NCI-H2107 (cell line): ENCODE measurements at regions not wholly inside any gene's neighbourhood (a gene's known extent, or its start where the extent isn't known, plus 50 kb on each side); places are given as distances from the start of the nearest gene placed in this dataset.
"Not testable (repeated sequence)": the region's sequence is repeated elsewhere in the genome, so short reads cannot be mapped to it uniquely, and the experiment has no call there.

Experiments used
- DNase-seq: peaks from one replicate; lab custom pipeline; 2025; lab: John Stamatoyannopoulos, UW

DNA sequence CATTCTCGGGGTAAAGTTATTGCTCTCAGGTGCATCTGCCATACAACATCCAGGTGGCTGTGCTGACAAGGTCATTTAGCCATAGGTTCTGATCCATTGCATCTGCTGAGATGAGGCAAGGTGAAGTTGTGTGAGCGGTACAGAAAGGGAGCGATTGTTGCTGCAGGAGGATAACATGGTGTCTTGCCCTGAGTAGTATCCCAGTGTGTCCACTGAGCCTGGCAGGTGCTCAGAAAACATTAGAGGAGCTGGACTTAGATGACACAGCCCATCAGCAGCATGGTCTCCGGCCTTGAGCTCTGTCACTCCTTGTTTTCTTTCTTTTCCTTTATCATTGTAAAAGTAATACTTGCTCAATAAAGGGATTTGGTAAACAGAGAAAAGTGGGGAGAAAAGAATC lies 161.1 kb upstream of the ATP10A start:
- no peak for DNase-seq

DNA sequence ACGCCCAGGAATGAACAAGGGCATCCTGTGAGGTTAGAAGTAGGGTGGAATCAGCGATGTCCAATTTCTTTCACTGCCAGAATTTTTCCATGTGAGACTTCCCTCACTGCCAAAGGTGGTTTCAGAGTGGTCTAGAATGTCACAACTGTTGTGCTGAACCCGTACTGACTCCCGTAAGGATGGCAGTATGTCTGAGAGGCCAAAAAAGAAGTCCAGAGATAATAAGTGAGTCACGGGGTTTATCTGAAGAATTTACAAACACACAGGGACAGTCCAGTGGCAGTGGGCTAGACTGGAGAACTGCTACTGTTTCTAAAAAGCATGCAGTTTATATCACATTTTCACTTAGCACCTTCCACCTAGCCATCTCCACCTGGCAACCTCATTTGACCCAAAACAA lies 160.6 kb upstream of the ATP10A start:
- DNase-seq = no peak

DNA sequence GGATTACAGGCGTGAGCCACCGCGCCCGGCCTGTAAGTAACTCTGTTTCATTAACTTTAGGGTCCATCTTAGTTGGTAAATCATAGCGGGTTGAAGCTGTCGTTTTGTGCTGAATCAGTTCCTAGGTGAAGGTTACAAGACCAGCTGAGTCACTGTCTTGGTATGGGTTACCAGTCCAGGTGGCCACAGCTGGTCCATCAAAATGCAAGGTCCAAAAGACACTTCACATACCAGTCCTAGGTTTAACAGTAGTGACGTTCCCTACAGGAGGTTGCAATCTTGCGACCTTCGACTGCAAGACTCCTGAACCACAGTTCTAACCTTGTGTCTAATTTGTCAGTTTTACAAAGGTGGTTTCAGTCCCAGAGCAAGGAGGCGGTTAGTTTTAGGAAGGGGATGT lies 160.1 kb upstream of the ATP10A start:
- DNase-seq = no peak

DNA sequence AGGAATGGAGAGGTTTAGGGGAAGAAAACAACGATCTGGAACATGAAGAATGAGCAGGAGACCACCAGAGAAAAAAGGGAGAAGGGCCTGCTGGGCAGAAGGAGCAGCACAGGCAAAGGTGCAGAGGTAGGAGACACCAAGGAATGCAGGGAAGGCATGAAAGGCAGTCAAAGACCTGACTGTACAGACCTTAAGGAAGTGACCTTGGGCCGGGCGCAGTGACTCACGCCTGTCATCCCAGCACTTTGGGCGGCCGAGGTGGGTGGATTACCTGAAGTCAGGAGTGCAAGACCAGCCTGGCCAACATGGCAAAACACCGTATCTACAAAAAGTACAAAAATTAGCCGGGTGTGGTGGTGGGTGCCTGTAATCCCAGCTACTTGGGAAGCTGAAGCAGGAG lies 157.7 kb upstream of the ATP10A start:
- DNase-seq = no peak

DNA sequence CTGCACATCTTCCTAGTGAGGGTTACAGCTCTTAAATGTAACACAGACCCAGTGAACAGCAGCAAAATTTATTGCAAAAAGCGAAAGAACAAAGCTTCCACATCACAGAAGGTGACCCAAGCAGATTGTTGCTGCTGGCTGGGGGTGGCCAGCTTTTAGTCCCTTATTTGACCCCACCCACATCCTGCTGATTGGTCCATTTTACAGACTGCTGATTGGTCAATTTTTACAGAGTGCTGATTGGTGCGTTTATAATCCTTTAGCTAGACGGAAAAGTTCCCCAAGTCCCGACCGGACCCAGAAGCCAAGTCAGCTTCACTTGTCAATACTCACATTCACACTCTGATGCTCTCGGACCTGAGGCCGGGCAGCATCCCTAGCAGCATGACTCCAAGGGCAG lies 154.5 kb upstream of the ATP10A start:
- no peak for DNase-seq

DNA sequence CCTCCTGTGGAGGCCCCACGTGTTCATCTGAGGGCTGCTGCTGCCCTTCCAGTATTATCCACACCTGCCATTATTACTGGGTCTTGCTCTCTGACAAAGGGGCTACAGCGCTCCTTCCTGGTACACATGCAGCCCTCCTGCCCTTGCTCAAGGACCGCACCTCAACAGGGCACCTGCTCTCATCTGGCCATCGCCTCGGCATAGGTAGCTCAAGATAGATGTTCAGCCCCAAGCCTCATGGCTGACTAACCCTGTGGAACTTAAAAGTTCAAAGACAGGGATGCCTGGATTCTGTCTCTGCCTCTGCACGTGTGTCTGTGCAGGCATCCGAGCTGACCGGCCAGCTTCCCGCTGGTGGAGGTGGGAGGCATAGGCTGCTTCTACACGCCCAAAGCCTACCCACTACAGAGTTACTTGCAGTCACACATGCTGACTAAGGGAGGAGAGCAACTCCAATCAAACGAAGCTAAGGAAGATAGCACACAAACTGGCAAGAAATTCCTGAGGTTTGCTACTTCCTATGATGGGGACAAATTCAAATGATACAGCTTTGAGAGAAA lies 152.5 kb upstream of the ATP10A start:
- no peak for DNase-seq

DNA sequence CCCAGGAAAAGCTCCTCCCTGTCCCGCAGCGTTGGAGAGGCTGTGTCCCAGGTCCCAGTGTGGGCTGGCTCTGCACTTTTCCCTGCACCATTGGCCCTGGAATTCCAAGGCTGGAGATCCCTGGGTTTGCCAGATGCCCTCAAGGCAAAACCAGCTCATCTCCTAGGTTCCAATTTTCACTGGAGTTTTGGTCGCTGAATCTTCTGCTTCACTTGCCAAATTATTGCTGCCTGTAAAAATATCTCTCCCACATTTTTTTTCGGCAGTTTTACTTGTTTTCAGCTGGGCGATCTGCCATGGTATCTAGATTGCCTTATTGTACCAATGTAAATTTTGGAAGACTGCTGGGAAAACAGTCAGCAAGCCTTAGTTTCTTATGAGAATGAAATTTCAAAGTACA lies 150.9 kb upstream of the ATP10A start:
- no peak for DNase-seq

DNA sequence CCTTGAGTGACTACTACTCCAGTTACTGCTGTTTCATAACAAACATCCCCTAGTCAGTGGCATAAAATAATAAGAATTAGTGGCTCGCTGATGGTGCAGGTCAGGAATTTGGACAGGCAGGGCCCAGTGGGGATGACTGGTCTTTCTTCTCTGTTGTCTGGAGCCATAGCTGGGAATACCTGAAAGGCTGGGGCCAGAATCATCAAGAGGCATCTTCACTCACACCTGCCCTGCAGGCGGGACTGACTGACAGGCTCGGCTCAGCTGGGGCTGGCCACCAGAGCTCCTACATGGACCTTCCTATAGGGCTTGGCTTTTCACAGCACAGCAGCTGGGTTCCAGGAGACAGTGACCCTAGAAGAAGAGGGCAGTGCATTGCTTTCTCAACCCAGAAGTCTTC lies 148.8 kb upstream of the ATP10A start:
- no peak for DNase-seq

DNA sequence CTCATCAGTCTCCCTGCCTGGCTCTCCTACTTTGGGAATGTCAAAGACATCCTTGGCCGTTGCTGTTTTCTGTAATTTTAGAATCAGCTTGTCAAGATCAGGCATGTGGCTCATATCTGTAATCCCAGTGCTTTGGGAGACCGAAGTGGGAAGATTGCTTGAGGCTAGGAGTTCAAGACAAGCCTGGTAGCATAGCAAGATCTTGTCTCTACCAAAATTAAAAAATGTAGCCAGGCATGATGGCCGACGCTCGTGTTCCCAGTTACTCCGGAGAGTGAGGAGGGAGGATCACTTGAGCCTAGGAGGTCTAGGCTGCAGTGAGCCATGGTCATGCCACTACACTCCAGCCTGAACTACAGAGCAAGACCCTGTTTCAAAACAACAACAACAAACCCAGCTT lies 144.0 kb upstream of the ATP10A start:
- DNase-seq = no peak

DNA sequence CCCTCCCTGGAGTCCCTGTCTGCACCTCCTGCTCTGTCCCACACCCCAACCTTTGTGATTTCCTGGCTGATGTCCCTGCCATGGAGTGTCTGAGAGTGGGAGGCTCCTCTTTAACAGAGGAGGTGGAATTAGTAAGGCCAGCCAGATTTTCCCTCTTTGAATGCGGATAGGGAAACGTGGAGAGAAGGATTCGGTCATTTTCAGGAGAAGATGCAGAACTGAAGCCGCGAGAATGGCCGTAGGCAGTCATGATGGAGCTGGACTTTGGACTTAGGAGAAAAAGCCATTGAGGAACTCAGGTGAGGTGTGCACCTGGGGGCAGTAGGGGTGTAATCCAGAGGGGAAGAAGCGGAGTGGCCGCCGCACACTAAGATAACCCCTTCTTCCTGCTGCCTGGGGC lies 138.1 kb upstream of the ATP10A start:
- DNase-seq = no peak

DNA sequence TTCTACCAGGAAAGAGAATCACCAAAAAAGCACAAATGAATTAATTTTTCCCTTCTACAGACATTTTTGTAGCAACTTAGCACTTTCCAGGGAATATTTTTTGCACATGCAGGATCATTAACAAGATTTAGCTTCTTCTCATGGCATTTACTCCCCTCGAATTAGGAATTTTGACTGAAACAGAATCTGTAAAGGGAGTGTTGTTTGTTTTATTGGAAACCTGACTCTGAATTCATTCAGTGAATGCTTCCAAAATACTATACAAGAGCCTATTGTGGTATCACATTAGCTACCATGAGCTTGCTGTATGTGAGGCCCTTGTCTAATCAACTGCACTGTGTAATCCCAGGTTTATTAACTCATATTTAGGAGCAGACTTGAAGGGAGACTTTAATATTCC lies 130.4 kb upstream of the ATP10A start:
- DNase-seq = no peak

DNA sequence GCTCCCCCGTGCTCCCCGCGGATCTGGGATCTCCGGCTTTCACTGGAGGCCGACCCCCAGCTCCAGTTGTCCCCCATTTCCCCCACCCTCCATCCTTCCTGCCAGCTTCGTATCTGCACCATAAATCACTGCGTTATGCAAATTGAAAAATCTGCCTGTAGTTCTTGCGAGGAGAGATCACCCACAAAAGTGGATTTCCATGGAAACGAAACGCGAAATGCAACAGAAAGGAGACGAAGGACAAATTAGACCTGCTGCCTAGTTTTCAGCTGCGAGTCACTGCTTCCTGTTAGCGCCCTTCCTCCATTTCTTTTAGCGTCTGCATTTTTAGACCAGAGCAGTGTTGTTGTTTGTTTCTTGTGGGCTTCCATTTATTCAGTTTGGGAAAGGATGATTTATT lies 127.1 kb upstream of the ATP10A start:
- no peak for DNase-seq

DNA sequence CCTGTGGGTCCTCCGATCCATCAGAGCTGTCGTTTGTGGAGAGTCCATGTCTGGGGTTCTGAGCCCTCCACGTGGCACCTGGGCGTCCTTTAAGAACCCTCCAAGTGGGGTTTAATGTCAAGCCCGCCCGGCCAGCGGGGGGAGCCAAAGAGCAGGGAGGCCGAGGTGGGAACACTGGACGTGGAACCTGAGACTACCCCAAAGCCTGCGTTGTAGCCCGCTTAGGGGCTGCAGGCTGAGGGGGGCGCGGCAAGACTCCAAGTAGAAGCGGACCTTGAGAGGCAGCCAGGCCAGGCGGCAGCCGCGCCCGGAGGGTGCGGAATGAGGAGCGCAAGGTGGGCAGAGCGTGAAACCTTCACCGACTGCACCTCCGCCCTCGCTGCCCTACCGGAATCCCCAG lies 126.2 kb upstream of the ATP10A start:
- no peak for DNase-seq

DNA sequence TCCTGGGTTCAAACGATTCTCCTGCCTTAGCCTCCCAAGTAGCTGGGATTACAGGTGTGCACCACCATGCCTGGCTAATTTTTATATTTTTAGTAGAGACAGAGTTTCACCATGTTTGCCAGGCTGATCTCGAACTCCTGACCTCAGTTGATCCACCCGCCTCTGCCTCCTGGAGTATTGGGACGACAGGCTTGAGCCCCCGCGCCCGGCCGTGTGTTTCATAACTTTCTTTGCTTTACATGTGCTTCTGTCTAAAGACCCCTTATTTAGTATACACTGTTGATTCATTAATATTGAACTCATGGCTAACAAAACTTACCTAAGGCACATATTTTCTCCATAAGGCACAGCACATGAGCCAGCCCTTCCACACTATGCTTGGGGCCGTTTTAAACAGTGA lies 125.6 kb upstream of the ATP10A start:
- DNase-seq = not testable (repeated sequence)

DNA sequence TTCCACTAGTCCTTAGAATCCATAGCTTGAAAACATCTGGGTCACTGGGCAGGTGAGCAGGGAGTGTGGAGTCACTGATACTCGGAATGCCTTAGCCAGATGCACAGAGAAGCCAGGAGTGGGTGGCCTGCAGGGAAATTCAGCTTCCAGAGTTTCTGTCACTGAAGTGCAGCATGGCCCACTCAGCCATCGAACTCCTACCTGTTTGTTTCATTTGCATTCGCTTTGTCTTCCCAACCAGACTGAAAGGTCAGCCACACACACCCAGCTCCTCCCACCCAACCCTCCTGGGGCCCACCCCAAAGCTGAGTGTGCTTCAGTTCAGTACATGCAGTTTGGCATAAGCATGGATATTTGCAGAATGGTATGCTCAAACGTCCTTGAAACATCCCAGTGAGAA lies 124.5 kb upstream of the ATP10A start:
- DNase-seq = no peak

DNA sequence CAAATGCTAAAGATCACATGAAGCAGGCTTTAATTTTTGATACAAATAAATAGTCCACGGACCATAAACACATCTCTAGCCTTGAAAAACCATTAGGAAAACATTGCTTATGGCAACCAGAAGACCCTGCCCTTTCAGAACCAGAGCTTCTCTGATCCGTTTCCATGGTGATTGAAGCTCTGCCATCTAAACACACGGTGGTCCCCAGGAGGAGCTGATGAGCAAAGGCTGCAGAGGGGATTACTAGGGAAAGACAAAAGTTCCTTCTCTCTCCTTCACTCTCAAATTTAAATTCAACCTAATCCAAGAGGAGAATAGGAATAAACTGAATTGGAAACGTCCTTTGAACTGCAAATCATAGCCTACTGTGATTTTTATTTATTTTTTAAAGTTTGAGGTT lies 122.0 kb upstream of the ATP10A start:
- DNase-seq = no peak

DNA sequence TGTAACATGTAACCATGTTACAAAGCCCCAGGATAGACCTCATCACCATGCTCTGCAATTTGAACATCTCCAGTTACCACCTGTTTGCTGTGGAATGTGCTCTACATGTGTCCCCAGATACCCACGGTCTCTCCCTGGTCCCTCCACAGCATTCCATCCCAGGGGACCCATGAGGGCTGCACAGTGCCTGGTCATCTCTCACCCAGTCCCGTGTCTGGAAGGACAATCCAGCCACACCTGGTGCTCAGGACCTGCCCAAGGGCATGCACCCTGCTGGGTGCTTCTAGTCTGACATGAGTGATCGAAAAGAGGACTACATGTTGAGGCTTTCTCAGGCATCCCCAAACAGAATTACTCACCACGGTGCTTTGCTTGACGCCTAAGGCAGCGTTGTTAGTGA lies 119.6 kb upstream of the ATP10A start:
- no peak for DNase-seq

DNA sequence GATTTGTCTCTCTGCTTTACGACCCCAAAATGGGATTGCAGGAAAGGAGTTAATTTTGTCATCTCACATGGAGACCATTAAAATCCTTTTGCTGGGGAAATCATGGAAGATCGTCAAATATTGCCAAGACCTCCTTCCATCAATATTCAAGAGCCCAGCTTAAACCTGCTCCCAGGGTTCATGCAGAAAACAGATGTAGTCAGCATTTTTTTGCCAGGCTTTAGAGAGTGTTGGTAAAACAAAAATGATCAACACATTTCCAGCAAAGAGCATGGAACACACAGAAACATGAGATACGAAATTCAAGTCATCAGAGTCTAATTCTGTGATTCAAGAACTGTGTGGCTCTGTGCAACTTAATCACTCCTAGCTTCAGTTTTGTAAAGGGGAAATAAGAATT lies 118.0 kb upstream of the ATP10A start:
- no peak for DNase-seq

DNA sequence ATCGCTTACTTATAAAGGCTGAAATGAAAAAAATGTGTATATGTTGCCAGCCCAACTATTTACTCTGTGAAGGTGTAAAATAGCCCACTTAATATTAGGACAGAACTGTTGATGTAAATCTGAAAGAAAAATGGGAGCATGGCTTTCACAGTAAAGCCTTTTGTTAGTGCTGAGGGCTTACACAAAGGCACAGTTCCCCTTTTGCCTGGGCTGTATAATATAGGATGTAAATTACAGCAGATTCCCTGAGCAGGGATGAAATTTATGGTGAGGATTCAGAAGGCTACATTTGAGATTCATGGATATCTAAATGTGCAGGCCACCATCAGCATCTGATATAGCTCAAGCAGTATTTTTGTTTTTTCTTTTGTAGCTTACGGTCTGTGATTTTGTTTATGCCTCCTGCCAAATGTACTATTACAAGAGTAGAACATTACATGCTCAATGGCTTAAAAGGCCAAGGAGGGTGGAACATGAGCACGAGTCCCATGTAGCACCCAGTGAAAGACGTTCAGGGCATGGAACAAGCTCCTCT lies 109.1 kb upstream of the ATP10A start:
- DNase-seq = no peak

DNA sequence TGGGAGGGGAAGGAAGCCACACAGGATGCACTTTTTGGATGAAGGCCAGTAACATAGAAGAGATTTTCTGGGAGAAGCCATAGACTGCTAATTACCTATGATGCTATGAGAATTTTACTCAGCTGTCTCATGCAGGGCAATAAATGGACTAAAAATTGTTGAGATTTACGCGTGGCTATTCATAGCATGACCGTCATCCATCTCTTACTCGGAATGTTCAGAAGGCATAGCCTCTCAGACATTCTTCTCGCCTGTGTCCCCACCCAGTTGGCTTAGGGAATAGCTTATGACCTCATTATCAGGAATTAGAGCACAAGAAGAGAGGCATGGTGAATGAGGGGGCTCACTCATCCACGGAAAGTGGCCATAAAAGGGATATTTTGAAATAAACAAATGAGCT lies 107.9 kb upstream of the ATP10A start:
- no peak for DNase-seq

DNA sequence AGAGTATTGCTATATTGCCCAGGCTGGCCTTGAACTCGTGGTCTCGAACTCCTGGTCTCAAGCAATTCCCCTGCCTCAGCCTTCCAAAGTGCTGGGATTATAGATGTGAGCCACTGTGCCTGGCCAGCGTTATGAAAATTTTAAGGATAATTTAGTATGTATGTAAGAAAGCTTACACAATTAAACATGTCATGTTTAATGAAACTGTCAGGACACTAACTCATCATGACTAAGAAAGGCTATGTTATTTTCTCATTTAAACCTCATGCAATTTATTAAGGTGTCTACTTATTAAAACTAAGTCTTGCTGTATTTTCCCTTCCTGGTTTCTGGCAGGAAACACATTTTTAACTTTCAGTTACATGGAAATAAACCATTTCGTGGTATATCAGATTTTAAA lies 106.8 kb upstream of the ATP10A start:
- no peak for DNase-seq

DNA sequence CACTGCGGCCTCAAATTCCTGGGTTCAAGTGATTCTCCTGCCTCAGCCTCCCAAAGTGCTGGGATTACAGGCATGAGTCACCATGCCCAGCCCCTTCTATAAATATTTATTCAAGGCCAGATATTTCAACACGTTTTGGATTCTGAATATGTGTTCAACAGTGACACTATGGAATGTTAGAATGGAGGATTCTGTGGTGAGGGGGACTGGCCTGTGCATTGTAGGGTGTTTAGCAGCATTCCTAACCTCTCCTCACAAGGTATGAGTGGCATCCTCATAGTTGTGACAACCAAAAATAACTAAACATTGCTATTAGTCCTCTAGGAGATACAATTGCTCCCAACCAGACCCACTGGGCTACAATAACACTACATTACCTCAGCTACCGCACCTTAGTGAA lies 104.0 kb upstream of the ATP10A start:
- DNase-seq = no peak

DNA sequence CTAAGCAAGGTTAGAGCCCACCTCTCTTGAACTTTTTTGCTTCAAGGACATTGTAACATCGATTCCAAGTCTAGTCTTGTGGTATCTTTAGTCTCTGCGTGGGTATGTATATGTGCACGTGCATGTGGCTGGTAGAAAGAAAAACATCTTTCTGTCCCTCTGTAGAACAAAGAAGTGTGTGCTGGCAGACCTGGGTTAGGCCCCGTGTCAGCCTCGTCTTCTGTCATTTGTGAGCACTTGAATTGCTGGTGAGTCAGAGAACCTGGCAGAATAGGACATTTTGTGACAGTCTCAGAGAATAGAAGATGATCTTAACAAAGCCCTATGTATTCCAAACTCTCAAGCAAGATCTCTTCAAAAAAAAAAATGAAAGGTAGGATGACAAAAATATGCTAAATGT lies 102.2 kb upstream of the ATP10A start:
- DNase-seq = no peak

DNA sequence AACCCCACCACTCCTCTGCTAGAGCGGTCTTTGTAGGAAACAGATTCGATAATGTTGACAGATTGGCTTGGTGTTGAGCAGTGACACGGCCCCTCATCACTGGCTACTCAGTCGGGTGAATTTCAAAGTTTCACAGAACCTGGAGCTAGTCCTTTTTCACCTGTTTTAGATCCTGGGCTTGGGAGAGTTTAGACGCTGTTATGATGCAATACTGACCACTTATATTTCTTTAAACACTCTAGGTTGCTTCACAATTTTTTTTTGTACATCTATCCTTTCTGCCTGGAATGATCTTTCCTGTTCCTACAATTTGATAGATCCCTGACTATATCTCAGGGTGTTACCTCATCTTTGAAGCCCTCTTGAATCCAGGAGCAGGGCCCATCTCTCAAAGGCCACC lies 97.1 kb upstream of the ATP10A start:
- no peak for DNase-seq

DNA sequence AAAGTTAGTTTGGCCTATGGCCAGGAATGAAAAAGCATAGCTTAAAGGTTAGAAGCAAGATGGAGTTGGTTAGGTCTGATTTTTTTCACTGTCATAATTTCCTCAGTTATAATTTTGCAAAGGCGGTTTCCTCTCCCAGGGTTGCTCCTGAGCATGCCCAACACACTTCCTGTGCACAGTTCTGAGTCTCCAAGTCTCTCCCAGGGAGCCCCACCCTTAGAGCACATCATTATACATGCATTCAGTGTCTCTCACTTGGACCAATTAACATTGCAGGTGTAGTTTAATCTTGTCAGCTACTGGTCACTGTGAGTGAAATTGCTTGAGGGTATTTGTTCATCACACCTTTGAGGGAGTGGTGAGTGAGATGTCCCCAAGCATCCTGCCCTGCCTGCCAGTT lies 96.0 kb upstream of the ATP10A start:
- no peak for DNase-seq
